Neural cell (in vitro differentiated cells): ENCODE measurements at regions not wholly inside any gene's neighbourhood (a gene's known extent, or its start where the extent isn't known, plus 50 kb on each side); places are given as distances from the start of the nearest gene placed in this dataset.
"Not testable (repeated sequence)": the region's sequence is repeated elsewhere in the genome, so short reads cannot be mapped to it uniquely, and the experiment has no call there.

ENCODE experiments used
- EP300 ChIP-seq: fragments of 450-650 bp; conservative IDR thresholded peaks from 2 replicates; pipeline ENCODE4 v1.6.1; 2014; ENCODE audit warnings: antibody characterized with exemption, mild to moderate bottlenecking, moderate library complexity; ENCODE audit not compliant: poor library complexity, severe bottlenecking
- EZH2 ChIP-seq: fragments of 200-600, 300-800 bp; shearing (Covaris generic), sonication (generic); IDR thresholded peaks from 2 replicates; pipeline ENCODE4 v1.6.1; 2014; ENCODE audit warnings: antibody characterized with exemption, low read length, borderline replicate concordance, mild to moderate bottlenecking; ENCODE audit not compliant: insufficient read depth, poor library complexity, severe bottlenecking
- MXI1 ChIP-seq: fragments of 450-650 bp; conservative IDR thresholded peaks from 2 replicates; pipeline ENCODE4 v1.6.1; 2014; ENCODE audit warnings: antibody characterized with exemption, mild to moderate bottlenecking; ENCODE audit not compliant: poor library complexity, severe bottlenecking
- POLR2AphosphoS5 ChIP-seq: IDR thresholded peaks from 2 replicates; pipeline ENCODE4 v1.6.1; 2012
- RAD21 ChIP-seq: fragments of 450-650 bp; conservative IDR thresholded peaks from 2 replicates; pipeline ENCODE4 v1.6.1; 2014; ENCODE audit warnings: antibody characterized with exemption, mild to moderate bottlenecking, moderate library complexity
- SMC3 ChIP-seq: fragments of 450-650 bp; conservative IDR thresholded peaks from 2 replicates; pipeline ENCODE4 v1.6.1; 2014; ENCODE audit warnings: antibody characterized with exemption, mild to moderate bottlenecking, moderate library complexity; ENCODE audit not compliant: poor library complexity
- TAF1 ChIP-seq: IDR thresholded peaks from 2 replicates; pipeline ENCODE4 v1.6.1; 2012; ENCODE audit warnings: low read depth
- TF ChIP-seq, protein P1 (sequence below): IDR thresholded peaks from 2 replicates; pipeline ENCODE4 v1.6.1; 2012; ENCODE audit warnings: borderline replicate concordance
- TF ChIP-seq, protein P2 (sequence below): fragments of 450-650 bp; IDR thresholded peaks from 2 replicates; pipeline ENCODE4 v1.5.1; 2014; ENCODE audit warnings: antibody characterized with exemption, mild to moderate bottlenecking, moderate library complexity; ENCODE audit not compliant: poor library complexity, severe bottlenecking

DNA sequence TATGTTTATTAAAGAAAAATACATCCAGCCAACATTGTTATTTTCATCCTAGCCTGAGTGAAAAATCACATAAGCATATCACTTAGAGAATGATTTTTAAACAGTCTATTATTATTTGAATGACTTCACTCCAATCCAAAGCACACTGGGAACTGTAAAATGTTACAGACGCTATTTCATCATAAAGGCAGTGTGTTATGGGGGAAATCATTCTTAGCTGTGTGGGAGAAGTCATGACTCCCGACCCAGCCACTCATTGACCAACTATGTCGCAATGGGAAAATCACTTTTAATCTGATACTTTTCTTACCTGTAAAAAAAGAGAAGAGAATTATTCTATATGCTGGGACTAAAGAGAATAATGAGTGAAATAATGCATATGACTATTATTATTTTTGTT lies 653.6 kb downstream of the TTLL7 start:
- TF ChIP-seq, protein P1, sequence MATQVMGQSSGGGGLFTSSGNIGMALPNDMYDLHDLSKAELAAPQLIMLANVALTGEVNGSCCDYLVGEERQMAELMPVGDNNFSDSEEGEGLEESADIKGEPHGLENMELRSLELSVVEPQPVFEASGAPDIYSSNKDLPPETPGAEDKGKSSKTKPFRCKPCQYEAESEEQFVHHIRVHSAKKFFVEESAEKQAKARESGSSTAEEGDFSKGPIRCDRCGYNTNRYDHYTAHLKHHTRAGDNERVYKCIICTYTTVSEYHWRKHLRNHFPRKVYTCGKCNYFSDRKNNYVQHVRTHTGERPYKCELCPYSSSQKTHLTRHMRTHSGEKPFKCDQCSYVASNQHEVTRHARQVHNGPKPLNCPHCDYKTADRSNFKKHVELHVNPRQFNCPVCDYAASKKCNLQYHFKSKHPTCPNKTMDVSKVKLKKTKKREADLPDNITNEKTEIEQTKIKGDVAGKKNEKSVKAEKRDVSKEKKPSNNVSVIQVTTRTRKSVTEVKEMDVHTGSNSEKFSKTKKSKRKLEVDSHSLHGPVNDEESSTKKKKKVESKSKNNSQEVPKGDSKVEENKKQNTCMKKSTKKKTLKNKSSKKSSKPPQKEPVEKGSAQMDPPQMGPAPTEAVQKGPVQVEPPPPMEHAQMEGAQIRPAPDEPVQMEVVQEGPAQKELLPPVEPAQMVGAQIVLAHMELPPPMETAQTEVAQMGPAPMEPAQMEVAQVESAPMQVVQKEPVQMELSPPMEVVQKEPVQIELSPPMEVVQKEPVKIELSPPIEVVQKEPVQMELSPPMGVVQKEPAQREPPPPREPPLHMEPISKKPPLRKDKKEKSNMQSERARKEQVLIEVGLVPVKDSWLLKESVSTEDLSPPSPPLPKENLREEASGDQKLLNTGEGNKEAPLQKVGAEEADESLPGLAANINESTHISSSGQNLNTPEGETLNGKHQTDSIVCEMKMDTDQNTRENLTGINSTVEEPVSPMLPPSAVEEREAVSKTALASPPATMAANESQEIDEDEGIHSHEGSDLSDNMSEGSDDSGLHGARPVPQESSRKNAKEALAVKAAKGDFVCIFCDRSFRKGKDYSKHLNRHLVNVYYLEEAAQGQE = not testable (repeated sequence)
- TF ChIP-seq, protein P2, sequence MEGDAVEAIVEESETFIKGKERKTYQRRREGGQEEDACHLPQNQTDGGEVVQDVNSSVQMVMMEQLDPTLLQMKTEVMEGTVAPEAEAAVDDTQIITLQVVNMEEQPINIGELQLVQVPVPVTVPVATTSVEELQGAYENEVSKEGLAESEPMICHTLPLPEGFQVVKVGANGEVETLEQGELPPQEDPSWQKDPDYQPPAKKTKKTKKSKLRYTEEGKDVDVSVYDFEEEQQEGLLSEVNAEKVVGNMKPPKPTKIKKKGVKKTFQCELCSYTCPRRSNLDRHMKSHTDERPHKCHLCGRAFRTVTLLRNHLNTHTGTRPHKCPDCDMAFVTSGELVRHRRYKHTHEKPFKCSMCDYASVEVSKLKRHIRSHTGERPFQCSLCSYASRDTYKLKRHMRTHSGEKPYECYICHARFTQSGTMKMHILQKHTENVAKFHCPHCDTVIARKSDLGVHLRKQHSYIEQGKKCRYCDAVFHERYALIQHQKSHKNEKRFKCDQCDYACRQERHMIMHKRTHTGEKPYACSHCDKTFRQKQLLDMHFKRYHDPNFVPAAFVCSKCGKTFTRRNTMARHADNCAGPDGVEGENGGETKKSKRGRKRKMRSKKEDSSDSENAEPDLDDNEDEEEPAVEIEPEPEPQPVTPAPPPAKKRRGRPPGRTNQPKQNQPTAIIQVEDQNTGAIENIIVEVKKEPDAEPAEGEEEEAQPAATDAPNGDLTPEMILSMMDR = not testable (repeated sequence)
- TF ChIP-seq POLR2AphosphoS5, RAD21, EZH2, SMC3, MXI1, TAF1, EP300: not testable (repeated sequence)
